GM13976 (cell line): ENCODE measurements at regions not wholly inside any gene's neighbourhood (a gene's known extent, or its start where the extent isn't known, plus 50 kb on each side); places are given as distances from the start of the nearest gene placed in this dataset.

Experiments
- DNase-seq: peaks from one replicate; pipeline ENCODE4 v3.0.0; 2012; ENCODE audit warnings: low spot score
- in situ Hi-C: fragments of 300-500 bp; cut with MboI; formaldehyde crosslinking; loops from one replicate; pipeline ENCODE4 v1.12.0; 2022; ENCODE audit warnings: low sequenced_read_pairs, mixed read lengths, inconsistent platforms; ENCODE audit not compliant: unreplicated experiment
- TF ChIP-seq, protein P1 (sequence below): IDR thresholded peaks from 2 replicates; pipeline ENCODE4 v1.5.1; 2012; ENCODE audit warnings: borderline replicate concordance, mild to moderate bottlenecking; ENCODE audit not compliant: insufficient read depth; ENCODE audit errors: extremely low read depth, missing control alignments, control extremely low read depth

DNA sequence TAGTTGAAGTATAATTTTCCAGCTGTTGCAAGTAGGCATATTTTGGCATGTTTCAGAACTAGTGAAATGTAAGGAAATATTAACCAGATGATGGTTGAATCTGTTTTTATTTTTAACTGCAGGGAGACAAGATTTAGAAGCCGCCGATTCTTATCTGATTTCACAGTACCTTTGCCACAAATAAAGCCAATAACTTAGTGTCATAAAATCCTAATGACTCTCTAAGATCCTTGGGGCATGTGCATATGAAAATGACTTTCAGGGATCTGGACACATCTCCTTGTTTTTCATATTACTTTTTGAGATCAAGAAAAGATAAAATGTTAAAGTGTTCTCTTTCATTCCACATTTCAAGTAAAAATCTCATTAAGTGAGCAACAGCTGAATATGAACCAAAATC is 125.8 kb upstream of the CNTLN start:
- TF ChIP-seq, protein P1, sequence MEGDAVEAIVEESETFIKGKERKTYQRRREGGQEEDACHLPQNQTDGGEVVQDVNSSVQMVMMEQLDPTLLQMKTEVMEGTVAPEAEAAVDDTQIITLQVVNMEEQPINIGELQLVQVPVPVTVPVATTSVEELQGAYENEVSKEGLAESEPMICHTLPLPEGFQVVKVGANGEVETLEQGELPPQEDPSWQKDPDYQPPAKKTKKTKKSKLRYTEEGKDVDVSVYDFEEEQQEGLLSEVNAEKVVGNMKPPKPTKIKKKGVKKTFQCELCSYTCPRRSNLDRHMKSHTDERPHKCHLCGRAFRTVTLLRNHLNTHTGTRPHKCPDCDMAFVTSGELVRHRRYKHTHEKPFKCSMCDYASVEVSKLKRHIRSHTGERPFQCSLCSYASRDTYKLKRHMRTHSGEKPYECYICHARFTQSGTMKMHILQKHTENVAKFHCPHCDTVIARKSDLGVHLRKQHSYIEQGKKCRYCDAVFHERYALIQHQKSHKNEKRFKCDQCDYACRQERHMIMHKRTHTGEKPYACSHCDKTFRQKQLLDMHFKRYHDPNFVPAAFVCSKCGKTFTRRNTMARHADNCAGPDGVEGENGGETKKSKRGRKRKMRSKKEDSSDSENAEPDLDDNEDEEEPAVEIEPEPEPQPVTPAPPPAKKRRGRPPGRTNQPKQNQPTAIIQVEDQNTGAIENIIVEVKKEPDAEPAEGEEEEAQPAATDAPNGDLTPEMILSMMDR: no peak
- no peak for DNase-seq
- in situ Hi-C loops: no loop called here

DNA sequence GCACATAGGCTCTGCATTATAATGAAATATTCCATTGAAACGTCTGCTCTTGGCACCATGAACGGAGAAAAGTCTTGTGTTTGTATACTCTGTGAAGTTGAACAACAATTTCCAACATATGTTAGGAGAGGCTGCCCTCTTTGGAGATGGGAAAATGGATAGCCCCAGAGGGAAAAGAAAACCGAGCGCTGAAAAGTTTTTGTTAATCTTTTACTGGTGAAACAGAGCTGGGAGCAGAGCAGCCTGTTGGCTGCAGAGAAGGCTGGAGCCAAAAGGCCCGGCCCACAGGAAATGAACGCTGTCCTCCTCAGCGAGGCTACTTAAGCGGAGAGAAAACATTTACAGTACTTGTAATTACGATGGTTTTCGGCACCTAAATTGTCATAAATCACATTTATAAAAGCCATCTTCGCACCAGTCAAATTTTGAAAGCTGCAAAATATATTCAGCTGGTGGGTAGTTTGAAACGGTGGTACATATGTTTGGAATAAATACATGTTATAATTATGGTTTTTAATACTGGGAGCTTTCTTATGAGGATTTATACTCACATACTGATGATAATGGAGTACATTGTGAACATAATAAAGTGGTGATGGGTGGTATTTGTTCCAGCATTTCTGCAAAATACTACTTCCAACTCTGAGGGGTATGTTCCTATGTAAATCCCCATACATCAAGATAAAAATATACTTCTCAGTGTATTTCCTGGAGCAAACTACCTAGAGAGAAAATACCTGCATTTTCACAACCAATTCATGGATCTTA is 129.6 kb upstream of the CNTLN start:
- in situ Hi-C loops: no loop called here
- TF ChIP-seq, protein P1: no peak
- DNase-seq: no peak

DNA sequence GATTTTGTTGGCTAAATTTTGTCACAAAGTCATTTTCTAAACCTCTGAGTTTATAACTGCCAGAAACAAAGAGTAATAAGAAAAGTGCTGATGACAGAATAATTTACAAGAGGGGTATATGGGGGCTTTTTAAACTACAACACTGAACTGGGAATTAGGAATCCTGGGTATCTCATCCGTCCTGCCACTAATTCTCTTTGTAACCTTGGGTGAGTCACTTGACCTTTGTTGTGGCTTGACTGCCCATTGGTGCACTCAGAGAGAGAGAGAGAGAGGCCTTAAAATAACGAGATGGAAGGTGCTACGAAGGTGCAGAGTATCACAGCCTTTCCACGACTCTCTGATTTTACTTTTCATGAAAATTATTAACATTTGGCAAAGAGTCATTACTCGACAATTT is 130.3 kb upstream of the CNTLN start:
- TF ChIP-seq, protein P1: no peak
- in situ Hi-C loops: no loop called here
- DNase-seq: no peak

- TF ChIP-seq, protein P1: no peak
- in situ Hi-C loops: no loop called here
- DNase-seq: no peak
Measured at GRCh38 chr9:17003576-17004240, 131.1 kb upstream of the CNTLN start.

DNA sequence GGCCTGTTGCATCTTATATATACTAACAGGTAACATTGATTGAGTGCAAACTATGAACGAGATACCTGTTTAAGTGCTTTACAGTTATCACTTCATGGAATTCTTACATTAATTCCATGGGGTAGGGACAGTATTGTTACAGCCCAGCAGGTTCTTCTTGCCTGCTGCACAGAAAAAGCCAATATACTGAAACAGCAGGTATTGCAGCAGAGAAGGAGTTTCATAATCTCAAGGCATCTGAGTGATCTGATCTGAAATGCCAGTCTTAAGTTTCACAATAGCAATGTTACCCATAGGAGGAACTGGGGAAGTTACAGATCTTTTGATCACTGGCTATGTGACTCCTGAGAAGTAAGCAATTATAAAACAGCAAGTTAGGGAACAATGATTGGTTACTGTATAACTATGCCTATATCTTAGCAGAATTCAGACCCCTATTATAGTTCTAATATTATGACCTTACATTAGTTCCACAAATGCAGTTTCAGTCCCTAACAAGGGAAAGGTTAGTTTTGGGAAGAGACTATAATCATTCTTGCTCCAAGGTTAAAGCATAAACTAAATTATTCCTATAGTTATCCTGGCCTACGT is 126.5 kb upstream of the BNC2 start:
- no peak for DNase-seq
- TF ChIP-seq, protein P1: no peak
- in situ Hi-C loops: no loop called here

GRCh38 chr9:16992138-16992537 is 121.7 kb upstream of the BNC2 start:
- in situ Hi-C loops: no loop called here
- TF ChIP-seq, protein P1: no peak
- DNase-seq: no peak
